Coronary artery (tissue), 2 donors: ENCODE measurements at regions not wholly inside any gene's neighbourhood (a gene's known extent, or its start where the extent isn't known, plus 50 kb on each side); places are given as distances from the start of the nearest gene placed in this dataset.

Experiments
- DNase-seq: peaks from one replicate; pipeline ENCODE4 v3.0.0-alpha.2; 2017; ENCODE audit warnings: low spot score
- H3K27ac ChIP-seq, 2 donors: fragments of 200-600 bp; sonication (generic); one replicate each; pipeline ENCODE4 v1.5.1; 2016 to 2019
- H3K4me3 ChIP-seq: fragments of 200-600 bp; sonication (generic); 2 replicates; pipeline ENCODE4 v1.5.1; 2016; ENCODE audit warnings: mild to moderate bottlenecking, moderate library complexity
- TF ChIP-seq, protein P1 (sequence below): fragments of 200-600 bp; sonication (generic); IDR thresholded peaks from one replicate; pipeline ENCODE4 v1.5.1; 2019; ENCODE audit warnings: antibody characterized with exemption

GRCh38 chr15:62436235-62436634, 271.1 kb upstream of the C2CD4B start:
- TF ChIP-seq, protein P1, sequence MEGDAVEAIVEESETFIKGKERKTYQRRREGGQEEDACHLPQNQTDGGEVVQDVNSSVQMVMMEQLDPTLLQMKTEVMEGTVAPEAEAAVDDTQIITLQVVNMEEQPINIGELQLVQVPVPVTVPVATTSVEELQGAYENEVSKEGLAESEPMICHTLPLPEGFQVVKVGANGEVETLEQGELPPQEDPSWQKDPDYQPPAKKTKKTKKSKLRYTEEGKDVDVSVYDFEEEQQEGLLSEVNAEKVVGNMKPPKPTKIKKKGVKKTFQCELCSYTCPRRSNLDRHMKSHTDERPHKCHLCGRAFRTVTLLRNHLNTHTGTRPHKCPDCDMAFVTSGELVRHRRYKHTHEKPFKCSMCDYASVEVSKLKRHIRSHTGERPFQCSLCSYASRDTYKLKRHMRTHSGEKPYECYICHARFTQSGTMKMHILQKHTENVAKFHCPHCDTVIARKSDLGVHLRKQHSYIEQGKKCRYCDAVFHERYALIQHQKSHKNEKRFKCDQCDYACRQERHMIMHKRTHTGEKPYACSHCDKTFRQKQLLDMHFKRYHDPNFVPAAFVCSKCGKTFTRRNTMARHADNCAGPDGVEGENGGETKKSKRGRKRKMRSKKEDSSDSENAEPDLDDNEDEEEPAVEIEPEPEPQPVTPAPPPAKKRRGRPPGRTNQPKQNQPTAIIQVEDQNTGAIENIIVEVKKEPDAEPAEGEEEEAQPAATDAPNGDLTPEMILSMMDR: no peak
- DNase-seq: no peak
- Histone ChIP-seq H3K4me3 (no peak overlapping the region), H3K27ac (no peak overlapping the region)

DNA sequence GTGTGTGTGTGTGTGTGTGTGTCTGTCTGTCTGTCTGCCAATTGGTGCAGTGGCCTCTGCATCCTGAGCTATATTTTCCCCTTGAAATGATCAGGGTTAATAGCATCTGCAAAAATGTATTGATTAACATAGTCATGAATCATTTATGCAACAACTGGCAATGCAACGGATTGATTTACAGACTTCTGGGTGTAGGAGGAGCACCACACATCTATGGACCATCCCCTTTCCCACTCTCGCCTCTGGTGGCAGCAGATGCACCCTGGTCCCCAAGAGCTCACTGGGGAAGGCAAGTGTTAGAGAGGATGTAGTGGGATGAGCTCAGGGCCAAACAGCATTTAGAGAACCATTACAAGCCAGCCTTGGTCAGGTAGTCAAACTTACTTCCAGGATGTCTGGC, 272.7 kb upstream of the C2CD4B start:
- Histone ChIP-seq H3K4me3 (no peak overlapping the region), H3K27ac (no peak overlapping the region)
- TF ChIP-seq, protein P1: no peak
- DNase-seq: no peak

DNA sequence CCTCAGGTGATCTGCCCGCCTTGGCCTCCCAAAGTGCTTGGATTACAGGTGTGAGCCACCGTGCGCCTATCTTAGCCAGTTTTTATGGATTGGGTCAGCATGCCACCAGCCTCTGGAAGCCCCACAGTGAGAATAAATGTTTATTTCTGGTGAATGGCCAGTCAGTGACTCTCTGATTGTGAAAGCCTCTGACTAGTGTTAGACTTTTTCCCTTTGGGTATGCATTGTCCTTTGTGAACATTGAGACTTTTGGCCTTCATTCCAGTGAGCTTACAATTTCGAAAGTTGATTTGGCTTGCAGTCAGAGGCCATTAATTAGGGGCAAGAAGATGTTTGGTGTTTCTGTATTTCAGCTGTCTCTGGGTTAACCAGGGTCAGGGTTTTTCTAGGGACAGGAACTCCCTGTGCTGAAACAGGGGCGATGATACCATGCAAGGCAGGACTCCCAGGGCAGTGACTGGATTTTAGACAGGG, 274.5 kb upstream of the C2CD4B start:
- H3K27ac ChIP-seq: peak overlapping the region in 1 of 2 donors; percentile 9
- TF ChIP-seq, protein P1: no peak
- H3K4me3 ChIP-seq: no peak overlapping the region

GRCh38 chr15:62440362-62441105, 275.4 kb upstream of the C2CD4B start:
- Histone ChIP-seq H3K27ac (peak overlapping the region in 1 of 2 donors; percentile 18), H3K4me3 (no peak overlapping the region)
- TF ChIP-seq, protein P1: no peak
- DNase-seq: no peak

More for the DNA sequence above, 274.5 kb upstream of the C2CD4B start:
- no peak for DNase-seq

- TF ChIP-seq, protein P1: no peak
- no peak for DNase-seq
- Histone ChIP-seq H3K27ac (peak overlapping the region in 1 of 2 donors; percentile 54), H3K4me3 (no peak overlapping the region)
These were observed 279.3 kb upstream of the C2CD4B start for GRCh38 chr15:62444104-62445022.

DNA sequence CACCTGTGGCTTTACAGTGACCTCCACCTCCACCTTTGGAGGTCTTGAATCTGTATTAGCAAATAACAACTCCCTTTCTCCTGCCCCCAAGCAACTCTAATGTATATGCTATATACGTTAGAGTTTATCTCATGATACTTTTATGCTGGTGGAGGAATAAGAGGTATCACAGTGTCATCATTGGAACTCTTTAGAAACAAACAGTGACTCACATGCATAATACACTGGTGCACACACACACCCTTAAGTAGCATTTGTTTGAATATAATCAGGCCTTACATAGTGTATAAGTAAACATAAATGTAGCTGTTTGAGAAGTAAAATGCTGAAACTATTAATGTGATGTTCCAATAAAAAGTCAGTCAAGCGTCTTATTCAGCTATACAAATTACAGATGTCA, 280.2 kb upstream of the C2CD4B start:
- Histone ChIP-seq H3K27ac (peak overlapping the region in 1 of 2 donors; percentile 54), H3K4me3 (no peak overlapping the region)
- no peak for DNase-seq
- TF ChIP-seq, protein P1: no peak
